IPS DF 4.7 (cell line): ENCODE measurements at regions not wholly inside any gene's neighbourhood (a gene's known extent, or its start where the extent isn't known, plus 50 kb on each side); places are given as distances from the start of the nearest gene placed in this dataset.
"Not testable (repeated sequence)": the region's sequence is repeated elsewhere in the genome, so short reads cannot be mapped to it uniquely, and the experiment has no call there.

Experiments
- DNase-seq: peaks from one replicate; pipeline ENCODE4 v3.0.0-alpha.2; 2013; ENCODE audit warnings: low spot score; ENCODE audit errors: extremely low read depth

GRCh38 chr5:105288946-105289345, 1726.4 kb upstream of the NUDT12 start:
- DNase-seq = no peak

DNA sequence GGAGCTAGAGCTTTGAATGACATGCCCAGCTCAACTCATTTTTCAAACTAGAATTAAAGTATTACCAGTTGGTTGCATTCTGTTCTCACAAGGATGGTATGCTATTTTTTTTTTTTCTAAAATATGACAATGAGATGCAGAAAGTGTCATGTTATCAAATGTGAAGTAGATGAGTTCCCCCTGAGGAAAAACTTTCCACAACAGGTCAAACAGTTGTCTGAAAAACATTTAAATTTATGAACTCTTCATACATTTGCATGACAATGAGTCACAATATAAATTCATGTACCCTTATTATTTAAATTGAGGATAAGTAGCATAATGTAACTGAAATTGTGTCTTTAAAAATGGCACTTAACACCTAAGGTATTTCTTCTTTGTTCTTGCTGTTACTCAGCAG, 1720.5 kb upstream of the NUDT12 start:
- no peak for DNase-seq

- no peak for DNase-seq
Measured at GRCh38 chr5:105274079-105274478, 1711.5 kb upstream of the NUDT12 start.

DNA sequence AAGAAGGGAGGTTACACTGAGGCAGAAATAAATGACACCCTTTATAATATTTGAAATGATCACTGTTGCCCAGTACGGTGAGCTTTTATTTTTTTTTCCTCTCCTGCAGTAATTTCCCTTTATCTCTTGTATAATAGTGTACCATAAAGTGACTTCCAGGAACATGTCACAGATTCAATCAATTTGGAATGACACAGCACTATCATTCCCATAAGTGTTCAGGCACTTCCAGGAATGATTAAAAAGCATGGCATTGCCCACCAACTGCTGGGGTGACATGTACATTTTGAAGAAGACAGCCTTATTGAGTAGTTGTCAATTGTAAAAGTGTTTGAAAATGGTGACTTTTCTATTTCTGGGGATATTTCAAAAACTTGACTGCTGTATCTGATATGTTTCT, 1700.9 kb upstream of the NUDT12 start:
- no peak for DNase-seq

- DNase-seq = no peak
Measured at GRCh38 chr5:105259581-105260217, 1697.1 kb upstream of the NUDT12 start.

DNA sequence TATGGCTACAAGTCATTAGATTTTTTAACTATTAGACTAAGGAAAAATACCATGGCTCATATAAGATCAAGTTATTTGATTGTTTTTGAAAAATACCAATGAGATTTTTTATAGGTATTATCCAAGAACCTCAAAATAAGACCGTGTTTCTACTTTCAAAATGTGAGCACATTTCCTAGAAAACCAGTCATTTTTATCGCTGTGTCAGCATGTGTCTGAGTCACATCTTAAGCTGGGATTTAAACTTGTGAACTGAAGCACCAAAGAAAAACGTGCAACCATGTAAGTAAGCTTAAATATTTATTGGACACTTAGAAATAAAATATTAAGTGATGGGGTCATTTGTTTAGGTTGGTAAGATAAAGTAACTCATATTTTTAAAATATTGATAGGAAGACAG, 1676.0 kb upstream of the NUDT12 start:
- no peak for DNase-seq

GRCh38 chr5:105230516-105231157, 1668.0 kb upstream of the NUDT12 start:
- DNase-seq = no peak

GRCh38 chr5:105218018-105218417, 1655.4 kb upstream of the NUDT12 start:
- no peak for DNase-seq

GRCh38 chr5:105213078-105213477, 1650.5 kb upstream of the NUDT12 start:
- DNase-seq = no peak

DNA sequence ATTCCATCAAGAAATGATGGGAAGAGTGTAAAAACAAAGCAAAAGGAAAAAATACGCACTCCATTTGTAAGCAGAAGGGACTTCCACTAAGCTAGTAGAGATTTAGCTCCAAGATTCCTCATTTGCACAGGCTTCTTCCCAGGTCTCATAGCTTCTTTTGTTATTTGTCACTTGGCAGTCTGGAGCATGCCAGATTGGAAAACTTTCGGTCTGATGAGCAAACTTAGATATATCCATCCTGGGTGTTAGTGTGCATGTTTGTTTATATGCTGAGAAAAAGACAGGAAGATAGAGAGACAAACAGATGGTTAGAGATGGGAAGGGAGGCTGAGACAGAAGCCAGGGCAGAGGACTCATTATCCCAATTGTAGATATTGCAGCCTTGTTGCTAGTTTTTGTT, 1644.5 kb upstream of the NUDT12 start:
- no peak for DNase-seq

DNA sequence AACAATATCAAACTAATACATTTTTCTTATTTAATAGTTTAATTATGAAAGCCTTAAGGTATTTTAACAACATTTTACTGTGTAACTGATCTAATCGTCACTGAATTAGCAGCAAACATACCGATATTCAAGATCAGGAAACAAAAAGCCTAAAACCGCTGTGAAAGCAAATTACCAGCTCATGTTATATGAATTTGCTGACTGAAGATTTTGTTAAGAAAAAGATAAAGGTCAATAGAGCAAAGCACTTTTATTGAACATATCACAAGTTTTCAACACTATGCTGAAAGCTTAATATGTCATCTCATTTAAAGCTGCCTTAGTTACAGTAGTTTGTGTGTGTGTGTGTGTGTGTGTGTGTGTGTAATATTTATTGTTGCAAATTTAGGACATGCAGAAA, 1634.9 kb upstream of the NUDT12 start:
- no peak for DNase-seq

DNA sequence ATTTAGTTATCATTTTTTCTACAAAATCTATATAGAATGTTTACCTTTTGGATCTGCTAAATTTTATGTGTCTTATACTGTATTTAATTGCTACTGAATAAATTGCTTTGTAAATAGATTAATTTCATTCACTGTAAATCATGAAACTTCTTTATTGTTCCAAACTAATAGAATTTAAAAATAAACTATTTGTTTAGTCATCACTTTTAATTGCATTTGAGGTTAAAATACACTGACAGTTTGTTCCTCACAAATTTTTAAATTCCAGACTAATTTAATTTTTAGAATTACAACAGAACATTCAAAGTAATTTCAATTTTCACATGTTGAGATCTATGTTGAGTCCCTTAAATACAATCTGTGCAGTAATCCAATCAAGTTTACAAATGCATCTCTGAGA, 1633.2 kb upstream of the NUDT12 start:
- DNase-seq = no peak

DNA sequence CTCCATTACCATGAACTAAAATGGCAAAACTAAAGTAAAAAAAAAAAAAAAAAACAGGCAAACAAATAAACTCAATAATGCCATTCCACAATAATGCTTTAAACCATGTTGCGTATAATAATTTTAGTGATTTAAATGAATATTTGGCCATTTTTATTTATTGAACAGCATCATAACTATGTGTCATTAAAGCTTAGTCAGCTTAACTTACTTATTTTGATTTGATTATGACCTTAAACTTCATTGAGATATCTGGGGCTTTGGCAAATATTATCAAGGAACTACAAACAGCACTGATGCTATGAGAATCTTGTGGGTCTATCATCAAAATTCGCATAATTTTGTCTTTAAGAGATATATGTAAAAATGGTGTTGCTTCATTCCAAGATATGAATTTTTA, 1610.3 kb upstream of the NUDT12 start:
- no peak for DNase-seq

- no peak for DNase-seq
Measured at GRCh38 chr5:105168806-105169205, 1606.2 kb upstream of the NUDT12 start.

DNA sequence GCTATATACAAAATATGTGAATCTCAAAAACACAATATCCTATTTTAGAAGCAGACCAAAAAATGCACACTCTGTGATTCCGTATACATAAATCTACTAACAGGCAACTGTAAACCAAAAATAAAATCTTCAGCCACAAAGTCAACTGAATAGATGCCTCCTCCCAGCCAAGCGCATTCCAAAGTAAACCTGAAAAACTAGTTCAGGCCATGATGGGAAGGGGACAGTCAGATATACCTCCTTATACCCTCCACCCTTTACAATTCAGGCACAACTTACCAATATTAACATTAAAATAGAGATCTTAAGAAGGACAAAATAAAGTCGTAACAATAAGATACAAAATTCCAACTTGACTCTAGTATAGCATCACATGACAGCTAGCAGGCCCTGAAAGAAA, 1604.5 kb upstream of the NUDT12 start:
- no peak for DNase-seq

GRCh38 chr5:105163547-105163946, 1601.0 kb upstream of the NUDT12 start:
- DNase-seq = no peak

GRCh38 chr5:105162557-105162956, 1600.0 kb upstream of the NUDT12 start:
- not testable (repeated sequence) for DNase-seq

DNA sequence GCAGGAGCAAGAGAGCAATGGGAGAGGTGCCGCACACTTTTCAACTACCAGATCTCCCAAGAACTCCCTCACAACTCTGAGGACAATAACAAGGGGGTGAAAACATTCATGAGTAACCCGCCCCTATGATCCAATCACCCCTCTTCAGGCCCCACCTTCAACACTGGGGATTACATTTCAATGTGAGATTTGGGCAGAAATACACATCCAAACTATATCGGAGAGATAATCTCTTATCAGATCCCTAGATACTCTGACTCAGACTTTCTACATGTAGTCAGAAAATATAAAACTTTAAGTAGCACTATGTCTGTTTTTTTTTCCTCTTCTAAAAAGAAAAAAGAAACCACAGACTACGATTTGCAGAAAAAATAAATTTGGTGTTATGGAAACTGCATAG, 1595.9 kb upstream of the NUDT12 start:
- no peak for DNase-seq

- DNase-seq = no peak
Measured at GRCh38 chr5:105150323-105150722, 1587.7 kb upstream of the NUDT12 start.

- no peak for DNase-seq
Measured at GRCh38 chr5:105146867-105147266, 1584.3 kb upstream of the NUDT12 start.

GRCh38 chr5:105145152-105145551, 1582.6 kb upstream of the NUDT12 start:
- no peak for DNase-seq

- DNase-seq = no peak
Measured at GRCh38 chr5:105134328-105134727, 1571.7 kb upstream of the NUDT12 start.

GRCh38 chr5:105133087-105133486, 1570.5 kb upstream of the NUDT12 start:
- no peak for DNase-seq
